Prostate gland (tissue), 2 donors: ENCODE measurements at regions not wholly inside any gene's neighbourhood (a gene's known extent, or its start where the extent isn't known, plus 50 kb on each side); places are given as distances from the start of the nearest gene placed in this dataset.

Experiments used
- DNase-seq: peaks from one replicate; pipeline ENCODE4 v3.0.0-alpha.2; 2019; ENCODE audit warnings: low spot score
- H3K27ac ChIP-seq, 2 donors: fragments of 200-600 bp; sonication (generic); 2 replicates each; pipeline ENCODE4 v1.5.1; 2017 to 2019
- H3K27me3 ChIP-seq: fragments of 200-600 bp; sonication (generic); replicated peaks from 2 replicates; pipeline ENCODE4 v1.5.1; 2019; ENCODE audit not compliant: insufficient read depth
- H3K36me3 ChIP-seq, 2 donors: fragments of 200-600 bp; sonication (generic); 1 replicate in 1 of 2; 2 replicates in 1 of 2; pipeline versions ENCODE4 v1.5.1 to v1.8.1; 2017 to 2019
- H3K4me1 ChIP-seq: fragments of 200-600 bp; sonication (generic); replicated peaks from 2 replicates; pipeline ENCODE4 v1.5.1; 2019
- H3K4me3 ChIP-seq, 2 donors: fragments of 200-600 bp; sonication (generic); 2 replicates each; pipeline ENCODE4 v1.5.1; 2017 to 2019
- H3K9me3 ChIP-seq: fragments of 200-600 bp; sonication (generic); 2 replicates; pipeline ENCODE4 v1.5.1; 2017
- POLR2A ChIP-seq: fragments of 450-650 bp; IDR thresholded peaks from one replicate; pipeline ENCODE4 v1.6.1; 2016; ENCODE audit warnings: antibody characterized with exemption, mild to moderate bottlenecking
- POLR2AphosphoS5 ChIP-seq: sonication (generic); formaldehyde crosslinking; IDR thresholded peaks from one replicate; pipeline ENCODE4 v1.6.1; 2017; ENCODE audit warnings: antibody characterized with exemption
- WGBS: methylation state at CpG from one replicate; pipeline ENCODE4 v1.1.5; 2018; 5-methylcytosine and 5-hydroxymethylcytosine counted together
- intact Hi-C: fragments of 100-400 bp; cut with DNase I; formaldehyde crosslinking; loops from one replicate; pipeline ENCODE4 v1.14.2; 2022
- TF ChIP-seq, protein P1 (sequence below), 4 experiments: fragments of 200-600 bp in 2 of 4; fragments of 450-650 bp in 2 of 4; sonication (generic) in 2 of 4; IDR thresholded peaks; 1 replicate in 3 of 4; 2 replicates in 1 of 4; pipeline ENCODE4 v1.5.1; 2016 to 2019; ENCODE audit warnings: antibody characterized with exemption in 4 of 4, mild to moderate bottlenecking in 2 of 4, moderate library complexity in 2 of 4

DNA sequence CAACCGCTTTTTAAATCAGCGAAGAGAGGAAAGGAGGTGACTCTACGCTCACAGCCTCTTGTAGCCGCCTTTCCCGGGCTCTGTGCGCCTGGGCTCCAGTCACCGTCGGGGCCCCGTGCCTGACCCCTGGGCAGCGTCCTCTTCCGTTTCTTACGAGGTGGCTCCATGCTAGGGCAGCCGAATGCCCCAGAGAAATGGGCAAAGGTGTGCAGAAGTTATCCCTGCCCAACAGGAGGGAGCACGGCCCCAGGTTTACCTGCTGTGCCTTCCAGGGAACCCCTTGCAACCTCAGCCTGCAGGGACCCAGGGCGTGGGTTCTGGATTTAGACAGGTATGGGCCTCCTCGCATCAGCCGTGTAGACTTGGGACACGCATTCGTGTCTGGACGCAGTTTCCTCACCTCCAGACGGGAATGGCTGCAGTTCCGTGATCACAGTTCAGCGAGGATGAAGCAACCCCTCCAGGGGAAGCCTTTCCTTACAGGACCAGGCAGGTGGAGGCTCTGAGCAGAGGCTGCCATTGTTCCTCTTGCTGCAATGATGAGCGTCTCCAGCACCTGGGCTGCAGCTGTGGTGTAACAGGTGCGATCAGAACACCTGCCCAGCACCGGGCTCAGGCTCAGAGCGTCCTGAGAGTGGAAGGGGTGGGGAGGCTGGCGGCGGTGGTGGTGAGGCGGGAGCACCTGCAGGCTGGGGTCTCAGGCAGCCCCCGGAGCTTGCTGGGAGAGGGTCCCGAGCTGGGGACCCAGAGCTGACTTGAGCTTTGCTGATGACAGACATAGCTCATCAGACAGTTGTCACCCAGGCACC is 81.3 kb upstream of the BHLHE23 start:
- no peak overlapping the region for H3K4me3 ChIP-seq
- peaks cover 13% of the 10 kb centered on the region for H3K27me3 ChIP-seq
- DNase-seq, result no peak
- H3K27ac ChIP-seq, result no peak overlapping the region
- no peaks in the 10 kb centered on the region for H3K36me3 ChIP-seq
- TF ChIP-seq POLR2A (no peak), POLR2AphosphoS5 (no peak)
- TF ChIP-seq, protein P1, sequence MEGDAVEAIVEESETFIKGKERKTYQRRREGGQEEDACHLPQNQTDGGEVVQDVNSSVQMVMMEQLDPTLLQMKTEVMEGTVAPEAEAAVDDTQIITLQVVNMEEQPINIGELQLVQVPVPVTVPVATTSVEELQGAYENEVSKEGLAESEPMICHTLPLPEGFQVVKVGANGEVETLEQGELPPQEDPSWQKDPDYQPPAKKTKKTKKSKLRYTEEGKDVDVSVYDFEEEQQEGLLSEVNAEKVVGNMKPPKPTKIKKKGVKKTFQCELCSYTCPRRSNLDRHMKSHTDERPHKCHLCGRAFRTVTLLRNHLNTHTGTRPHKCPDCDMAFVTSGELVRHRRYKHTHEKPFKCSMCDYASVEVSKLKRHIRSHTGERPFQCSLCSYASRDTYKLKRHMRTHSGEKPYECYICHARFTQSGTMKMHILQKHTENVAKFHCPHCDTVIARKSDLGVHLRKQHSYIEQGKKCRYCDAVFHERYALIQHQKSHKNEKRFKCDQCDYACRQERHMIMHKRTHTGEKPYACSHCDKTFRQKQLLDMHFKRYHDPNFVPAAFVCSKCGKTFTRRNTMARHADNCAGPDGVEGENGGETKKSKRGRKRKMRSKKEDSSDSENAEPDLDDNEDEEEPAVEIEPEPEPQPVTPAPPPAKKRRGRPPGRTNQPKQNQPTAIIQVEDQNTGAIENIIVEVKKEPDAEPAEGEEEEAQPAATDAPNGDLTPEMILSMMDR (IDR thresholded peaks at IDR 0.05), result no peak
- 80% methylated on average over 32 of the region's 32 CpGs for WGBS
- H3K9me3 ChIP-seq, result no peaks in the 10 kb centered on the region
- intact Hi-C loops, result no loop called here
- no peaks in the 10 kb centered on the region for H3K4me1 ChIP-seq

DNA sequence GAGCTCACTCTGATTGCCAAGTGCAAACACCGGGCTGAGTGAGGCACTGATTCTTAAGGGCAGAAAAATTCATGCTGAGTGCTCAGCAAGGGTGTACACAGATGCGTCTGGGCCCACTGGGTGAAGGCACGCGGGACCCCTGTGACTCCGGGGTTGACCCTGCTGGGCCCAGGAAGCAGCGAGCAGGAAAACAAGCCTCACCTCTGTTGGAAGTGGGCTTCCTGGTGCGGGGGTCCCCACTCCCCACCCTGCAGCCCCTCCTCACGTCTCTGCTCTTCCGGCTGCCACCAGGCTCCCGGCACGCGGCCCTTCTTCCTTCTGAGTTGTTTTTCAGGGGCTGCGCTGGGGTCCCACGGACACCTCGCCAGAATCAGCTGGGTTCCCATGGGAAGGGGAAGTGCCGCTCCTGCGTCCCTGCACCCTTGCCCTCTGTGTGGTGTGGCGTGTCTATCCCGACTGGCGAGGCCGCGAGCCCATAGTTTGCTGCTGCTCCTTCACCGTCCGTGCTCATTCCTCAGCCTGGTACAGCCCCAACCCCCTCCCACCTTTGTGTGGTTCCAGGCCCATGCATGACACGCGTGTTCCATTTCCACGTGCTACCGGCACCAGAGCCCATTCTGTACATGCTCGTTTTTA is 80.6 kb upstream of the BHLHE23 start:
- WGBS, result 75% methylated on average over 28 of the region's 29 CpGs
- Histone ChIP-seq H3K9me3 (no peaks in the 10 kb centered on the region), H3K36me3 (no peaks in the 10 kb centered on the region), H3K4me1 (no peaks in the 10 kb centered on the region), H3K27ac (no peak overlapping the region), H3K4me3 (no peak overlapping the region), H3K27me3 (peaks cover 6% of the 10 kb centered on the region)
- intact Hi-C loops, result no loop called here
- DNase-seq, result no peak
- TF ChIP-seq POLR2AphosphoS5, result no peak
- TF ChIP-seq, protein P1 (IDR thresholded peaks at IDR 0.05), result no peak
- no peak for TF ChIP-seq POLR2A

DNA sequence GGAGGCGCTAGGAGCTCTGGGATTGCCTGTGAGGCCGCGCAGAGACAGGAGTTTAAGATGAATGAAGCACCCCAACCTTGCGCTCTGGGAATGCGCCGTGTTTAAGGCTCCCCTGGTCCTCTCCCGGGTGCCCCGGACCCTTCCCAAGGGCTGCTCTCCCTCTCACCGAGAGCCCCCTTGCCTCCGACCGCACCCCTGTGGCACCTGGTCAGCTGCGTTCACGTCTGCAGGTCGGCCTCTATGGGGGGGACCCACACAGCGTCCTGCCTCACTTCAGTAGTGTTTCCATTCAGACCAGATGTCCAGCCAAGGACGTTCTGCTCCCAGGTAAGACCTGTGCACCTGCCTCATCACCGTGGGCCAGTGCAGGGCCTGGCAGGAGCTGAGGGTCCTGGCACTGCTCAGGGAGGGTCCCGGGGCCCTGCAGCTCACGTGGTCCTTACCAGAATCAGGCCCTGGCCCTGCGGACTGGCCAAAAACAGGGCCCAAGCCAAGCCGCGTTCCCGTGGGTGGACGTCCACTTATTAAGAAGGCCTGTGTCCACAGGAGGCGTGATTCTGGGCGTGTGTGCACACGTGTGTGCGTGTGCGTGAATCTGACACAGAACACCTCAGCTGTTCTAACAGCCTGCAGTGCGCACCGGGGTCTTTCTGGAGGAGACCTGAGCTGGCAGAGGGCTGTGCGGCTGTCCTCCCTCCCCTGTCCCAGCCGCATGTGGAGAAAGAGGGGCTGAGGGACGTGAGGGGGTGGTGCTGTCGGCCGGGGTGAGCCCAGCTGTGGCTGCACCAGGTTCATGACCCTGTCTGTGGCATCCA is 79.9 kb upstream of the BHLHE23 start:
- H3K27me3 ChIP-seq, result peaks cover 2% of the 10 kb centered on the region
- no peak for DNase-seq
- H3K4me1 ChIP-seq, result no peaks in the 10 kb centered on the region
- no peak for TF ChIP-seq POLR2AphosphoS5
- TF ChIP-seq POLR2A, result no peak
- TF ChIP-seq, protein P1 (IDR thresholded peaks at IDR 0.05), result no peak
- H3K9me3 ChIP-seq, result no peaks in the 10 kb centered on the region
- 79% methylated on average over 36 of the region's 36 CpGs for WGBS
- intact Hi-C loops, result no loop called here
- no peak overlapping the region for H3K27ac ChIP-seq
- H3K36me3 ChIP-seq, result no peaks in the 10 kb centered on the region
- no peak overlapping the region for H3K4me3 ChIP-seq

DNA sequence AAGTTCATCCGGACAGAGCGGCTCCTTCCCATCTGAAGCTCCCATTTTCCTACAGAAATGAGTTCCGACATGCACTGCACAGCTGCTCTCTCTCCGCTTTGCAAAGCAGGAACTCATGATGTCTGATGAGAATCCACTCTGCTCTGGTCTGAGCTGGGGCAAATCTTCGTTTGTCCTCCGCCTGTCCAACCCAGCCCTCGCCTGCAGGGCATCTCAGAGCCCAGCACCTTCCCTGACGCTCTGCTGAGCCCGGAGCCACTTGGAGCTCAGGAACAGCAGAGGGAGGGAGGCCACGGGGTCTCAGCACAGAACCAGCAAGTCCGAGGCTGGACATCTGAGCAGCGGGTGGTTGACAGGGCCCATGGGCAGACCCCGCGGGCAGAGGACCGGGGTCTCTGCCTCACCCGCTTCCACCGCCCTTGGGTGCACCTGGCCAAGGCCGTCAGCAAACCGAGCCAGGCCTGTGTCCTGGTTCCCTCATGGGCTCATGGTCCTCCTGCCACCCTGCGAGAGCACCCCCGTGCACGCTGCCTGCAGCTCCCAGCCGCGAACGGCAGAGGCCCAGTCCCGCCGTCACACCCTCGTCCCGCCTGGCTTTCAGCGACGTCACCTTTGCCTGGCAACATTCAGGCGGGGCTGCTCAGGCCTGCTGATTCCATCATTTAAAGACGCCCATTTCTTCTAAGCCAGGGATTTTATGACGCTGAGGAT is 78.5 kb upstream of the BHLHE23 start:
- intact Hi-C loops, result no loop called here
- Histone ChIP-seq H3K36me3 (no peaks in the 10 kb centered on the region), H3K27ac (no peak overlapping the region), H3K27me3 (peaks cover 8% of the 10 kb centered on the region), H3K9me3 (no peaks in the 10 kb centered on the region), H3K4me3 (no peak overlapping the region), H3K4me1 (no peaks in the 10 kb centered on the region)
- DNase-seq, result no peak
- 53% methylated on average over 30 of the region's 34 CpGs for WGBS
- TF ChIP-seq POLR2A, result no peak
- TF ChIP-seq POLR2AphosphoS5, result no peak
- TF ChIP-seq, protein P1 (IDR thresholded peaks at IDR 0.05), result no peak
